Activated B cell treated with CpG ODN at 0.5 μM for 24 hours (primary cell): ENCODE measurements at regions not wholly inside any gene's neighbourhood (a gene's known extent, or its start where the extent isn't known, plus 50 kb on each side); places are given as distances from the start of the nearest gene placed in this dataset.
A peak's percentile ranks its signal among the peaks of the same experiment; 100 is the strongest.
"Not testable (repeated sequence)": the region's sequence is repeated elsewhere in the genome, so short reads cannot be mapped to it uniquely, and the experiment has no call there.

Source experiments
- ATAC-seq: fragments of 200-7000 bp; cut with Tn5 transposase; one replicate; pipeline ENCODE4 v1.10.0; 2021; ENCODE audit warnings: low read depth, mild to moderate bottlenecking, moderate library complexity
- CTCF ChIA-PET: fragments of 350-600 bp; sonication (Branson Sonifier 250); formaldehyde crosslinking; loops from one replicate; lab custom pipeline; 2021; ENCODE audit warnings: antibody characterized with exemption; lab: Charles Lee
- POLR2A ChIA-PET: fragments of 350-600 bp; sonication (Branson Sonifier 250); formaldehyde crosslinking; loops from one replicate; lab custom pipeline; 2021; ENCODE audit warnings: antibody characterized with exemption; lab: Charles Lee
- DNase-seq: peaks from one replicate; pipeline ENCODE4 v3.0.0; 2022
- H3K27ac Mint-ChIP-seq: one replicate; pipeline ENCODE4 v1.8.0; 2020; ENCODE audit warnings: mixed read lengths
- H3K27me3 Mint-ChIP-seq: one replicate; pipeline ENCODE4 v1.8.0; 2021; ENCODE audit warnings: mixed read lengths
- H3K36me3 Mint-ChIP-seq: one replicate; pipeline ENCODE4 v1.8.0; 2021; ENCODE audit warnings: low read depth, mixed read lengths
- H3K4me1 Mint-ChIP-seq: one replicate; pipeline ENCODE4 v1.8.0; 2021; ENCODE audit warnings: mixed read lengths
- H3K4me3 Mint-ChIP-seq: one replicate; pipeline ENCODE4 v1.8.0; 2020; ENCODE audit warnings: mild to moderate bottlenecking, mixed read lengths
- H3K9me3 Mint-ChIP-seq: one replicate; pipeline ENCODE4 v1.8.0; 2020; ENCODE audit warnings: mixed read lengths
- CTCF ChIP-seq: fragments of 200-600 bp; IDR thresholded peaks from one replicate; pipeline ENCODE4 v1.8.0; 2022; ENCODE audit warnings: antibody characterized with exemption, mild to moderate bottlenecking
- intact Hi-C: fragments of 100-400 bp; cut with micrococcal nuclease; formaldehyde crosslinking; loops from one replicate; pipeline ENCODE4 v1.15.1; 2024

DNA sequence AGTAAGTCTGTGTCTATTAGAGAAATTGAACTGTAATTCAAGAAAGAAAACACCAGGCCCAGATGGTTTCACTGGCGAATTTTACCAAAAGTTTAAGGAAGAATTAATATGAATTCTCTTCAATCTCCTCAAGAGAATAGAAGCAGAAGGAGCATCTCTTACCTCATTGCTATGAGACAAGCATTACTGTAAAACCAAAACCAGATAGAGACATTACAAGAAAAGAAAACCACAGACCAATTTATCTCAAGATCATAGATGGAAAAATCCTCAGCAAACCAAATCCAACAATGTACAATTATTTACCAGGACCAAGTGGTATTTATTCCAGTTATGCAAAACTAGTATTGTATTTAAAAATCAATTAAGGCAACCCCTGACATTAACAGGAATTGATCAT is 160.6 kb downstream of the LIPI start:
- no peaks in the 10 kb centered on the region for H3K36me3 Mint-ChIP-seq
- DNase-seq (no peak), ATAC-seq (no peak)
- no peak overlapping the region for H3K4me3 Mint-ChIP-seq
- ChIA-PET CTCF (no interaction called here), POLR2A (no interaction called here)
- H3K27ac Mint-ChIP-seq, result no peak overlapping the region
- intact Hi-C loops, result no loop called here
- TF ChIP-seq CTCF, result no peak
- no peaks in the 10 kb centered on the region for H3K4me1 Mint-ChIP-seq
- no peaks in the 10 kb centered on the region for H3K27me3 Mint-ChIP-seq
- H3K9me3 Mint-ChIP-seq, result no peaks in the 10 kb centered on the region

- intact Hi-C loops, result no loop called here
- no peak for TF ChIP-seq CTCF
Measured at GRCh38 chr21:14046401-14046800, 164.4 kb downstream of the LIPI start.

GRCh38 chr21:14040386-14040785 is 170.4 kb downstream of the LIPI start:
- POLR2A ChIA-PET, result no interaction called here
- Mint-ChIP-seq H3K9me3 (no peaks in the 10 kb centered on the region), H3K27me3 (no peaks in the 10 kb centered on the region), H3K4me1 (no peaks in the 10 kb centered on the region), H3K36me3 (no peaks in the 10 kb centered on the region), H3K27ac (no peak overlapping the region), H3K4me3 (no peak overlapping the region)
- DNase-seq (no peak), ATAC-seq (no peak)
- CTCF ChIA-PET, result no interaction called here
- TF ChIP-seq CTCF, result no peak
- intact Hi-C loops, result no loop called here

More at GRCh38 chr21:14046401-14046800, 164.4 kb downstream of the LIPI start:
- Mint-ChIP-seq H3K27ac (no peak overlapping the region), H3K27me3 (no peaks in the 10 kb centered on the region), H3K4me3 (no peak overlapping the region), H3K36me3 (no peaks in the 10 kb centered on the region), H3K4me1 (no peaks in the 10 kb centered on the region), H3K9me3 (no peaks in the 10 kb centered on the region)
- DNase-seq, result no peak
- POLR2A ChIA-PET, result no interaction called here
- CTCF ChIA-PET, result no interaction called here
- ATAC-seq, result no peak

GRCh38 chr21:14028619-14029018 is 182.1 kb downstream of the LIPI start:
- H3K27me3 Mint-ChIP-seq, DNase-seq, H3K36me3 Mint-ChIP-seq, H3K4me3 Mint-ChIP-seq, H3K27ac Mint-ChIP-seq, H3K4me1 Mint-ChIP-seq, H3K9me3 Mint-ChIP-seq, ATAC-seq, CTCF ChIA-PET, POLR2A ChIA-PET: not testable (repeated sequence)
- intact Hi-C loops, result loop anchor here (5.0 kb wide), 1 partner anchor 1699 kb away; the partner anchor contains the start of gene USP25

DNA sequence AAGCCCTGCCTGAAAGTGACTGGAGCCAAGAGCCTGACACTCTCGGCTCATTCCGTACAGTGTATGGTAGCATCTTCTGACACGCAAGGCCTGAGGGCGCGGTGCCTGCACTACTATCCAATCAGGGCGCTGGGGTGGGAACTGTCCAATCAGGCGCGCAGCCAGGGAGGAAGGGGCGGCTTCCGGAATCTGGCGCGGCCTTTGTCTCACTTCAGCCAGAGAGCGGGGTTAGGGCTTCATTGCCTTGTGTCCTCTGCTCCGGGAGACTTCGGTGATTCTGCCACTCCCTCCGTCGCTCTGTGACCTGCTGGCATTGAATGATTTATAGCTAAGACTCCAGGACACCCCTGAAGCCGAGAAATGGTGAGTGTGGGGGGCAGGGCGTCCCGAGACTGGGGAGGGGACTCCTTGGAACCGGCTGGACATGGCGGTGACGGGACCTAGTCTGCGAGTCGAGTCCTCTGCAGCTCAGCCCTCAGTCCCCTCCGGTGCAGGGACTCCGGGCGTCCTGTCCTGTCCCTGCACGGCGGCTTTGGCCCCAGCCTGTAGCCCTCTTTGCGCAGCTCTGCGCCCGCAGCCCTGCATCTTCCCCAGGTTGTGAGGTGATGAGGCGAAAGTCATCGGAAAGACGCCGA is 183.4 kb downstream of the LIPI start:
- H3K4me3 Mint-ChIP-seq, result peak overlapping the region; percentile 92
- intact Hi-C loops, result loop anchor here (2.0 to 5.0 kb wide), 2 partner anchors 355 to 1700 kb away; partner anchors contain the start of genes HSPA13 and USP25
- DNase-seq (peak; percentile 76), ATAC-seq (peak; percentile 100)
- H3K27ac Mint-ChIP-seq, result peak overlapping the region; percentile 73
- H3K27me3 Mint-ChIP-seq, H3K36me3 Mint-ChIP-seq, H3K4me1 Mint-ChIP-seq, H3K9me3 Mint-ChIP-seq, POLR2A ChIA-PET, CTCF ChIA-PET: not testable (repeated sequence)

GRCh38 chr21:14020108-14020507 is 190.6 kb downstream of the LIPI start:
- CTCF ChIA-PET, H3K36me3 Mint-ChIP-seq, H3K4me3 Mint-ChIP-seq, H3K27ac Mint-ChIP-seq, intact Hi-C loops, ATAC-seq, H3K4me1 Mint-ChIP-seq, DNase-seq, H3K27me3 Mint-ChIP-seq, H3K9me3 Mint-ChIP-seq, POLR2A ChIA-PET: not testable (repeated sequence)

- H3K4me1 Mint-ChIP-seq, H3K27ac Mint-ChIP-seq, DNase-seq, CTCF ChIA-PET, H3K36me3 Mint-ChIP-seq, intact Hi-C loops, H3K27me3 Mint-ChIP-seq, H3K9me3 Mint-ChIP-seq, H3K4me3 Mint-ChIP-seq, ATAC-seq, POLR2A ChIA-PET: not testable (repeated sequence)
Measured at GRCh38 chr21:14015841-14016240, 194.9 kb downstream of the LIPI start.

DNA sequence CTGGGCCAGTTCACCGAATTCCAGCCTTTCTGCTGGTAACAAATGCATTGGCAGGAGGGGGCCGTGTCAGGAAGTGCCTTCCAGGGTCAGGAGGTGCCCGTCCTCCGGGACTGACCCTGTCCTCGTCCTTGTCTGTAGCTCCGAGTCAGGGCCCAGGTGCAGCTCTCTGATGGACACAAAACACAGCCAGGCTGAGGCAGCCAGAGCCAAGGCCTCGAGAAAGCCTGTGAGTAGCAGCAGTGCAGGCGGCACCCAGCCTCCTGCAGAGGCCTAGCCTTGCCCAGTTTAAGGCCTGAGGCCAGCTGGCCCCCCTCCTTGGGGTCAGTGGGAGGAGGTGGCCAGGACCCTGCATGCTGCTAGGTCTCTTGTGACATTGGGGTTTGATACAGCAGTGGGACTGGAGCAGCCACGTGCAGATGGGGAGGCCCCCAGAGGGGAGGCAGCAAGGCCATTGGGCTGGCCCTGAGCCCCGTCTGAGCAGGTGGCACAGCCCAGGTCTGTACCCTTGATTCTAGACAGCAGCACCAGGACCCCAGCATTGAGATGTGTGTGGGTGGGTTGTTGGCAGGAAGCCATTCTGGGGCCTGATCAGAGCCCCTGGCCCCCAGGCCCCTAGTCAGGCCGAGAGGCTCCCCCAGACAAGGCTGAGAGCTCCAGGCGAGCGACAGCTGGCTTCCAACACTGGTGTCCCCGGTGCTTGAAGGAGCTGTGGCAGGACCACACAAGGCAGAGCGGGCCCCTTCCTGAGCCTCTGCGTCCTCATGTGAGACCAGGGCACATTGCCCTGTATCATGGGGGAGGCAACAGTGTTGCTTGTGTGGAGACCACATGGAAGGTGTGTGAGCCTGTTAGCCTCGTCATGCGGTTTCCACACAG is 196.9 kb downstream of the LIPI start:
- ATAC-seq, DNase-seq, intact Hi-C loops, H3K4me3 Mint-ChIP-seq, H3K36me3 Mint-ChIP-seq, H3K27ac Mint-ChIP-seq, H3K27me3 Mint-ChIP-seq, H3K9me3 Mint-ChIP-seq, POLR2A ChIA-PET, H3K4me1 Mint-ChIP-seq, CTCF ChIA-PET: not testable (repeated sequence)
